ENCODE measurements at regions not wholly inside any gene's neighbourhood (a gene's known extent, or its start where the extent isn't known, plus 50 kb on each side); places are given as distances from the start of the nearest gene placed in this dataset.

DNA sequence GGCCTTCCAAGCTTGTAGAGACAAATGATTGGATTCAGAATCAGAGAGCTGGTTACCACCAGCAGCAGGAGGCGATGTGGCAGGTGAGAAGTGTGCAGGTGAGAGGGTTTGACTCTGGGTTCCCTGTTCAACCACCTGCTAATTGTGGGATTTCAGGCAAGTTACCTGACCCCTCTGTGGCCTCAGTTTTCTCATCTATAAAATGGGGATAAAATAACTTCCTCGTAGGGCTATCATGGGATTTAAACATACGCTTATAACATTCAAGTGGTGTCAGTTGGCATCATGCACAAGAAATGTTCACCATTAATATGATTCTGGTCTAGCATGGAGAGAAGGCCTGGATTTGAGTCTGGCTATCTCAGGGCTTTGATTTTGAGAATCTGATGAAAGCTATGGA is 143.8 kb upstream of the MYL2 start:
- ChIA-PET CTCF (no interaction called here), POLR2A (no interaction called here)
- no peak overlapping the region for H3K4me3 Mint-ChIP-seq
- peaks cover 12% of the 10 kb centered on the region for H3K4me1 Mint-ChIP-seq (ENCODE audit: low read depth)
- ATAC-seq (no peak), DNase-seq (no peak)
- H3K36me3 Mint-ChIP-seq (ENCODE audit: low read depth), result no peaks in the 10 kb centered on the region
- H3K9me3 Mint-ChIP-seq (ENCODE audit: insufficient read depth), result no peaks in the 10 kb centered on the region
- H3K27ac Mint-ChIP-seq, result no peak overlapping the region
- H3K27me3 Mint-ChIP-seq (ENCODE audit: low read depth), result no peaks in the 10 kb centered on the region

DNA sequence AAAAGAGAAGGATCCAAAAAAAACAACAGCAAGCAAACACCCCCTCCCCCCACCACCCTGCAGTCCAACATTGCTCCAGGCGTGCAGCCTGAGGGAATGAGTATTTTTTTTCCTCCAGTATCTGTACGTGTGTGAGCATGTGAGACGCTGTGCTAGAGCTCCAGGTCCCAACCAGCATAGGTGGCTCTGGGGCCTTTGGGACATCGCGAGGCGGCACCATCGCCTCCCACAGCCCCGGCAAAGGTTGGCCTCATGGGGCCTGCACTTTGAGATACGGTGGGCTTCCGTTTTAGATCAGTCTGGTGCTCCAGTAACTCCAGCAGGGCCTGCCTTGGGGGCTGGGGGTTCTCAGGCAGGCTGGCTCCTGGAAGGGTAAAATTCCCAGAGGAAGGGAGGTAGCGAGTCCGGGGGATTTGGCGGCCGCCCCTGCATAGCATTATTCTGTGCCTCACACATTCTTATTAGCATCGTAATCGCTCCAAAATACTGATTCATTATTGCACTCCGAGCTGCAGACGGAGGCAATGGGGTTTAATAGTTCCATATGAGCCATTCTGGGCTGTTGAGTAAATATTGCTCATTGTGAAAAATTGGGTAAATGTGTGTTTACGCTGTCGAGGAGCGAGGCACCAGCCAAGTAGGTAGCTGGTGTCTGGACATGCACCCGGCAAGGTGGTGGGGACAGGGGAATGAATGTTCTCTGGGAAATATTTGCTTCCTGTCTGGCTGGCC is 143.1 kb upstream of the MYL2 start:
- Mint-ChIP-seq H3K27ac (no peak overlapping the region), H3K27me3 (ENCODE audit: low read depth) (no peaks in the 10 kb centered on the region), H3K9me3 (ENCODE audit: insufficient read depth) (no peaks in the 10 kb centered on the region), H3K4me3 (no peak overlapping the region), H3K36me3 (ENCODE audit: low read depth) (peaks cover under 1% of the 10 kb centered on the region), H3K4me1 (ENCODE audit: low read depth) (peaks cover 12% of the 10 kb centered on the region)
- ChIA-PET POLR2A (no interaction called here), CTCF (interaction anchor here (1.6 kb wide), 1 partner anchor 12 kb away, joined by 3 read pairs; no protein-coding TSS in a partner anchor)
- DNase-seq, result no peak
- no peak for ATAC-seq

DNA sequence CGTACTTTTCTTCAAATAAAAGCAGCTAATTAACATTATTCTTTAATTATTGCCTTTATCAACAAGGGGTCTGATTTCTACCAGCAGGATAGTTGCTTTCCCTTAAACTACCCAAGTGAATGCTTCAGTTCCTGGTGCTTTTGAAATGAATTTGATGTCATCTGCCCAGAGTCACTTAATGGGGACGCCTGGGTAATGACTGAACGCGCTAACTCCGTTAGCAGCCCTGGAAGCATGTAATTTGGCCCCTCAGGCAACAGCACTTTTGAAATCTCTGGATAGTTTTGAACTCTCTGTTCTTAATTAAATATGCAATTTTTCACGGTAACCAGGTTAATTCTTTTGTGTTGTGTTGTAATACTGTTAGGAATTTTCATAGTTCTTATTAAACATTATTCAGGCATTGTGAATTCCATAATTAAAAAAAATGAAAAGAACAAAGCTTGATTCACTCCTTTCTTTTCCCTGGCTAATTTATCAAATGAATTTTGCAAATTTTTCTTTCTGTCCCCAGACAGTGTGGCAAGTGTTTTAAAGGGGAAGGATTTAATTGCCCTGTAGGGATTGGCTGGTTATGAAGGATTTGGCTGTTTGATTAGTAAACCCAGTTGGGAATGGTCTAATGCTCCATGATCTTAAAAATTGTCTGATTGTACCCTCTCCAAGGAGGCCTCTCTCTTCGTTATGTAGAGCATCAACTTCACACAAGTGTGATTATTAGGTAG is 137.5 kb upstream of the MYL2 start:
- Mint-ChIP-seq H3K4me3 (no peak overlapping the region), H3K4me1 (ENCODE audit: low read depth) (peaks cover 29% of the 10 kb centered on the region), H3K36me3 (ENCODE audit: low read depth) (peaks cover 29% of the 10 kb centered on the region), H3K27ac (peak overlapping the region; percentile 100), H3K27me3 (ENCODE audit: low read depth) (no peaks in the 10 kb centered on the region), H3K9me3 (ENCODE audit: insufficient read depth) (peaks cover 22% of the 10 kb centered on the region)
- DNase-seq, result no peak
- ChIA-PET CTCF (no interaction called here), POLR2A (no interaction called here)
- no peak for ATAC-seq

DNA sequence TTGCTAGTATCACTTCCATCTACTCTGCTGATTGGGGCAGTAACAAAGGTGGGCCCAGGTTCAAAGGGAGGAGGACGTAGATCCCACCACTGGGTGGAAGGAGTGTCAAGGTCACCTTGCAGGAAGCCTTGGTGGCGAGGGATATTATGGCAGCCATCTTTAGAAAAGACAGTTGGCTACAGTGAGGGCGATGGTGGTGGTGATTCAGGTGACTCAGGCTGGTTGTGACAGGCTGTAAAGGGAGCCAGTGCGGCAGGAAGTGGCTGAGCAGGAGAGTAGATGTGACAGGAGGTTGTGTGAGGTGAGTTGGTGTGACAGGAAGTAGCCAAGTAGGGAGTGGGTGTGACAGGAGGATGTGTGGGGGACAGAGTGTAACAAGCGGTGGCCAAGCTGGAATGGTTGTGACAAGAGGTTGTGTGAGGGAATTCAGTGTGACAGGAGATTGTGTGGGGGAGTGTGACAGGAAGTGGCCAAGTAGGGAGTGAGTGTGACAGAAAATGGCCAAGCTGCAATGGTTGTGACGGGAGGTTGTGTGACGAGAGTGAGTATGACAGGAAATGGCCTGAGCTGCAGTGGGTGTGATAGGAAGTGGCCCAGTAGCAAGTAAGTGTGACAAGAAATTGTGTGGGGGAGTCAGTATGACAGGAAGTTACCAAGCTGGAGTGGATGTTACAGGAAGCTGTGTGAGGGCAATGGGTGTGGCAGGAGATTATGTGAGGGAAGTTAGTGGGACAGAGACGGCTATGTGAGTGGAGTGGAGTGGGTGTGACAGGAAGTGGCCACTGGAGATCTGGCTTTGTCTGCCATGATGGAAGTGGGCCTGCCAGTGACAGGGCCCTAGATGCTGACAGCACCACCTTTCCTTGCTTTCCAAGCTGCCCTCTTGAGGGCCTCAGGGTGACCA is 136.5 kb upstream of the MYL2 start:
- H3K4me3 Mint-ChIP-seq, result peak overlapping the region; percentile 43
- ChIA-PET POLR2A (no interaction called here), CTCF (interaction anchor here (1.0 kb wide), 1 partner anchor 256 kb away, joined by 3 read pairs; no protein-coding TSS in a partner anchor)
- peak; percentile 86 for DNase-seq
- peaks cover 29% of the 10 kb centered on the region for H3K36me3 Mint-ChIP-seq (ENCODE audit: low read depth)
- no peaks in the 10 kb centered on the region for H3K27me3 Mint-ChIP-seq (ENCODE audit: low read depth)
- H3K9me3 Mint-ChIP-seq (ENCODE audit: insufficient read depth), result peaks cover 22% of the 10 kb centered on the region
- peak; percentile 91 for ATAC-seq
- H3K27ac Mint-ChIP-seq, result peak overlapping the region; percentile 100
- H3K4me1 Mint-ChIP-seq (ENCODE audit: low read depth), result peaks cover 29% of the 10 kb centered on the region

DNA sequence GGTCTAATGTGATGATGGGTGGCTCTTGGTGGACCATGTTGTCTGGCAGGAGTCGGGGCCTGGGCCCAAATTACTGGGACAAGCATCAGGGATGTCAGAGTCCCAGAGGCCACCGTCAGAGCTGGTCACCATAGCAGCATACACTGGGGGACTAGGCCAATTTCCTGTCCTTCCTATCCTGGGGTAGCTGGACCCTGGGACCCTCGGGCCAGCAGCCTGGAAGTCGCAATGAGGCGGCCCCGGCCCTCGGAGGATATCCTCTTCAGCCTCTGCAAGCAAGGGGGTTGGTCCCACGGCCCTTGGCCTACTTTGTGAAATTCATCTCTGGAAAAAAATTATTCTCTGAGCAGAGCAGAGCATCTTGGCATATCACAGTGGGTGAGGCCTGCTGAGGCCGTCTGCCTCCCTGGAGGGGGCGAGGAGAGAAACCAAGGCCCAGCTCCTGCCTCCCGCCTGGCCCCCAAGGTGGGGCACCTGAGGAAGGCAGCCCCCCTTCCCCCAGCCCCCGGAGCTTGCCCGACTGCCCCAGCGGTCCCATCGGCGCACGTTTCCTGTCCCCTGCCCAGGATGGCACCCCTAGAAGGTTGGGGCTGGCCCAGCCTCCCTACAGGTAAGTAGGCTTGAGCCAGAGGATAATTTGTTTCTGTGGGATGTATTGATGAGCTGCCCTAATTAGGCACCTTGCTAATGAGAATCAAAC is 135.0 kb upstream of the MYL2 start:
- Mint-ChIP-seq H3K27ac (peak overlapping the region; percentile 100), H3K4me3 (no peak overlapping the region), H3K27me3 (ENCODE audit: low read depth) (no peaks in the 10 kb centered on the region), H3K4me1 (ENCODE audit: low read depth) (peaks cover 29% of the 10 kb centered on the region), H3K9me3 (ENCODE audit: insufficient read depth) (peaks cover 22% of the 10 kb centered on the region), H3K36me3 (ENCODE audit: low read depth) (peaks cover 29% of the 10 kb centered on the region)
- no peak for DNase-seq
- ATAC-seq, result no peak
- ChIA-PET POLR2A (interaction anchor here (0.7 kb wide), 1 partner anchor 13 kb away, joined by 3 read pairs; no protein-coding TSS in a partner anchor), CTCF (no interaction called here)

DNA sequence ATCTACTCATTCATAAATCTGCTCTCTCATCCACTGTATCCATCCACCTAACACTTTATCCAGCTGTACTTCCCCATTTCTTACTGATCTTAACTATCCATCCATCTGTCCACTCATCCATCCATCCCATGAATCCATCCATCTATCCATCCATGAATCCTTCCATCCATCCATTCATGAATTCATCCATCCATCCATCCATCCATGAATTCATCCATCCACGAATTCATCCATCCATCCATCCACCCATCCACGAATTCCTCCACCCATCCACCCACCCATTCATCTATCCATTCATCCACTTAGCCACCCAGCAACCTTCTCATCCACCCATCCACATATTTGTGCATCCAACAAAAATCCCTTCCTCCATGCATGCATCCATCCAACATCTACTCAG is 128.6 kb upstream of the MYL2 start:
- ATAC-seq (no peak), DNase-seq (no peak)
- Mint-ChIP-seq H3K4me1 (ENCODE audit: low read depth) (no peaks in the 10 kb centered on the region), H3K9me3 (ENCODE audit: insufficient read depth) (no peaks in the 10 kb centered on the region), H3K27me3 (ENCODE audit: low read depth) (peaks cover 4% of the 10 kb centered on the region), H3K36me3 (ENCODE audit: low read depth) (no peaks in the 10 kb centered on the region), H3K27ac (no peak overlapping the region), H3K4me3 (no peak overlapping the region)
- ChIA-PET POLR2A (no interaction called here), CTCF (no interaction called here)

DNA sequence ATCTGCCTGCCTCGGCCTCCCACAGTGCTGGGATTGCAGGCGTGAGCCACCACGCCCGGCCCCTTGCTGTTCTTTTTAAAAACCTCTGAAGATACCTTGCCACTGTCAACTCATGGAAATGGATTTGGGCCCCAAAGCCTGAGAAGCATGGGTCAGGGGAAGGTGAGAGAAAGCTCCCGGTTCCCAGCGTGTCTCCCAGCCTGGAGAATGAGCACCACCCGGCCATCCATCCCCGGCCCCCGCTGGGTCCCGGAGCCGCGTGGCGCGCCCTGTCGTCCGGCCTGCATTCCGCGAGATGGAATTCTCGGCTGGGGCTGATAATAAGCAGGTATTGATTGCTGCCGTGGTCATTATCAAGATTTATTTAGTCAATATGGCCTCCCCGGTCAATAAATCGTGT is 126.5 kb upstream of the MYL2 start:
- Mint-ChIP-seq H3K27me3 (ENCODE audit: low read depth) (peaks cover 4% of the 10 kb centered on the region), H3K36me3 (ENCODE audit: low read depth) (no peaks in the 10 kb centered on the region), H3K27ac (no peak overlapping the region), H3K4me3 (no peak overlapping the region), H3K9me3 (ENCODE audit: insufficient read depth) (no peaks in the 10 kb centered on the region), H3K4me1 (ENCODE audit: low read depth) (no peaks in the 10 kb centered on the region)
- CTCF ChIA-PET, result no interaction called here
- ATAC-seq, result no peak
- POLR2A ChIA-PET, result interaction anchor here (0.5 kb wide), 1 partner anchor 97 kb away, joined by 3 read pairs; no protein-coding TSS in a partner anchor
- no peak for DNase-seq

GRCh38 chr12:111045941-111046340 is 125.6 kb upstream of the MYL2 start:
- Mint-ChIP-seq H3K4me3 (no peak overlapping the region), H3K27ac (no peak overlapping the region), H3K27me3 (ENCODE audit: low read depth) (peaks cover 4% of the 10 kb centered on the region), H3K36me3 (ENCODE audit: low read depth) (no peaks in the 10 kb centered on the region), H3K4me1 (ENCODE audit: low read depth) (no peaks in the 10 kb centered on the region), H3K9me3 (ENCODE audit: insufficient read depth) (no peaks in the 10 kb centered on the region)
- ChIA-PET CTCF (no interaction called here), POLR2A (no interaction called here)
- no peak for ATAC-seq
- DNase-seq, result no peak

DNA sequence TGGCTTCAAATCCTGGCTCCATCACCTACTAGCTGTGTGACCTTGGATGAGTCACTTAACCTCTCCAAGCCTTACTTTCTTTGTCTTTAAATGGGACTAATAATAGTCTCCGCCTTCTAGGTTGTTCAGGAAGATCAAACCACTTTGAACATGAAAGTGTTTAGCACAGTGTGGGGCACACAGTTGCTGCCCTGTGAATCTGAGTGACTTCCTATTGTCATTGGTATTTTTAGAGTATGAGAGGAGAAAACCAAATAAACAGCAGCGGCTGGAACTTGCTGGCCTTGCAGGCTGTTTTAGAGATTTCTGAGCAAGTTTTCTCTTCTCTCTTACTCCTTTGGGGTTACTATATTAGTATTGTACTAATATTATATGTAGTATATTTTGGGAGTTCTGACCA is 120.7 kb upstream of the MYL2 start:
- ChIA-PET POLR2A (no interaction called here), CTCF (no interaction called here)
- ATAC-seq (no peak), DNase-seq (no peak)
- Mint-ChIP-seq H3K36me3 (ENCODE audit: low read depth) (no peaks in the 10 kb centered on the region), H3K4me3 (no peak overlapping the region), H3K27ac (no peak overlapping the region), H3K9me3 (ENCODE audit: insufficient read depth) (no peaks in the 10 kb centered on the region), H3K27me3 (ENCODE audit: low read depth) (peaks cover 31% of the 10 kb centered on the region), H3K4me1 (ENCODE audit: low read depth) (peaks cover 9% of the 10 kb centered on the region)

DNA sequence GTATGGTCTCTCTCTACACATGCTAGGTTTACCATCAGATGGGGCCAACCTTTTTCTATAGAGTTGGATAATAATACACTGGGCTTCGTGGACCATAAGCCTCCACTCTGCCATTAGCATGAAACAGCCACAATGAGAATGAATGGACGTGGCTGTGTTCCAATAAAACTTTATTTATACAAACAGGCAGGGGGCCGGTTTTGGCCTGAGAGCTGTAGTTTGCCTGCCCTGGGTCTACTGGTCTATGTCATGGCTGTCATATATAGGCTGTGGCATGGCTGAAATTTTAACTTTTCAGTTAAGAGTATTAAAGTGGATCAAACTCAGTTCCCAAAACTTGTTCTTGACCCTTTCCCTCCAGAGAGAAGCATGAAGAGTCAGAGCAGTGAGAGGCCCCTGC is 120.3 kb upstream of the MYL2 start:
- ChIA-PET CTCF (no interaction called here), POLR2A (no interaction called here)
- no peak for ATAC-seq
- Mint-ChIP-seq H3K36me3 (ENCODE audit: low read depth) (no peaks in the 10 kb centered on the region), H3K9me3 (ENCODE audit: insufficient read depth) (no peaks in the 10 kb centered on the region), H3K4me1 (ENCODE audit: low read depth) (peaks cover 13% of the 10 kb centered on the region), H3K27ac (no peak overlapping the region), H3K4me3 (no peak overlapping the region), H3K27me3 (ENCODE audit: low read depth) (peaks cover 35% of the 10 kb centered on the region)
- no peak for DNase-seq

GRCh38 chr12:111038941-111039340 is 118.6 kb upstream of the MYL2 start:
- POLR2A ChIA-PET, result no interaction called here
- no peaks in the 10 kb centered on the region for H3K36me3 Mint-ChIP-seq (ENCODE audit: low read depth)
- no peak overlapping the region for H3K27ac Mint-ChIP-seq
- no peaks in the 10 kb centered on the region for H3K9me3 Mint-ChIP-seq (ENCODE audit: insufficient read depth)
- H3K4me1 Mint-ChIP-seq (ENCODE audit: low read depth), result peaks cover 20% of the 10 kb centered on the region
- H3K4me3 Mint-ChIP-seq, result no peak overlapping the region
- H3K27me3 Mint-ChIP-seq (ENCODE audit: low read depth), result peaks cover 44% of the 10 kb centered on the region
- ATAC-seq (no peak), DNase-seq (no peak)
- CTCF ChIA-PET, result no interaction called here
